Esophagus muscularis mucosa (tissue), 3 donors: ENCODE measurements at regions not wholly inside any gene's neighbourhood (a gene's known extent, or its start where the extent isn't known, plus 50 kb on each side); places are given as distances from the start of the nearest gene placed in this dataset.

Source experiments
- EP300 ChIP-seq: sonication (generic); formaldehyde crosslinking; IDR thresholded peaks from one replicate; pipeline ENCODE4 v1.6.1; 2017; ENCODE audit warnings: antibody characterized with exemption
- POLR2A ChIP-seq: fragments of 450-650 bp; IDR thresholded peaks from one replicate; pipeline ENCODE4 v1.6.1; 2017; ENCODE audit warnings: antibody characterized with exemption, moderate library complexity, mild to moderate bottlenecking, low read depth
- POLR2AphosphoS5 ChIP-seq, 2 donors: sonication (generic); formaldehyde crosslinking; IDR thresholded peaks; one replicate each; pipeline ENCODE4 v1.6.1; 2017; ENCODE audit warnings: antibody characterized with exemption in 2 of 2

GRCh38 chr20:24768713-24769601 is 180.1 kb upstream of the CST7 start:
- no peak for TF ChIP-seq POLR2AphosphoS5 (IDR thresholded peaks at IDR 0.05)
- no peak for TF ChIP-seq EP300
- no peak for TF ChIP-seq POLR2A
